ENCODE measurements at regions not wholly inside any gene's neighbourhood (a gene's known extent, or its start where the extent isn't known, plus 50 kb on each side); places are given as distances from the start of the nearest gene placed in this dataset.

DNA sequence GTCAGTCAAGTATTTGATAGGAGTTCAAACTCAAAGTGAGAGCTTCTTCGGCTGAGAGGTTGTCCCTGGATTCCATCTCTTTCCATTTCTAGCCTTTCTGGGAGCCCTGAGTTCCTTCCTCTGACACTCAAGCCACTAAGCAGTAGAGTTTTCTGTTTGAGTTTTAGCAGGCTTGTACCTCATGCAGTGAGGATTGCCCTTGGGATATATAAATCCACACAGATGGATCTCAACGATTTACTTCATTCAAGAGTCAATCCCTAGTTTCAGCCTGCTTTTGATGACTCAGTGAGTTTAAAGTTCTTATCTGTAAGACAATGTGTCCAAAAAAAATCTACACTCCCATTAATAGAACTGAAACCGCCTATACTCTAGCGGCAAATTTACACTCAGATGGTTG, 2240.9 kb upstream of the WWC1 start:
- TF ChIP-seq, protein P1, sequence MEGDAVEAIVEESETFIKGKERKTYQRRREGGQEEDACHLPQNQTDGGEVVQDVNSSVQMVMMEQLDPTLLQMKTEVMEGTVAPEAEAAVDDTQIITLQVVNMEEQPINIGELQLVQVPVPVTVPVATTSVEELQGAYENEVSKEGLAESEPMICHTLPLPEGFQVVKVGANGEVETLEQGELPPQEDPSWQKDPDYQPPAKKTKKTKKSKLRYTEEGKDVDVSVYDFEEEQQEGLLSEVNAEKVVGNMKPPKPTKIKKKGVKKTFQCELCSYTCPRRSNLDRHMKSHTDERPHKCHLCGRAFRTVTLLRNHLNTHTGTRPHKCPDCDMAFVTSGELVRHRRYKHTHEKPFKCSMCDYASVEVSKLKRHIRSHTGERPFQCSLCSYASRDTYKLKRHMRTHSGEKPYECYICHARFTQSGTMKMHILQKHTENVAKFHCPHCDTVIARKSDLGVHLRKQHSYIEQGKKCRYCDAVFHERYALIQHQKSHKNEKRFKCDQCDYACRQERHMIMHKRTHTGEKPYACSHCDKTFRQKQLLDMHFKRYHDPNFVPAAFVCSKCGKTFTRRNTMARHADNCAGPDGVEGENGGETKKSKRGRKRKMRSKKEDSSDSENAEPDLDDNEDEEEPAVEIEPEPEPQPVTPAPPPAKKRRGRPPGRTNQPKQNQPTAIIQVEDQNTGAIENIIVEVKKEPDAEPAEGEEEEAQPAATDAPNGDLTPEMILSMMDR (IDR thresholded peaks at IDR 0.05), result no peak
- TF ChIP-seq POLR2A (IDR thresholded peaks at IDR 0.05), result no peak

Data from thyroid gland (tissue), 4 donors.